Naive B cell (primary cell): ENCODE measurements at regions not wholly inside any gene's neighbourhood (a gene's known extent, or its start where the extent isn't known, plus 50 kb on each side); places are given as distances from the start of the nearest gene placed in this dataset.

Experiments
- ATAC-seq, 2 donors: fragments of 150-1000 bp; cut with Tn5 transposase; 2 replicates each; pipeline ENCODE4 v1.10.0; 2021; ENCODE audit warnings: low read depth in 2 of 2, mild to moderate bottlenecking in 2 of 2, moderate library complexity in 2 of 2
- DNase-seq: peaks from one replicate; pipeline ENCODE4 v3.0.0; 2022
- H3K27ac Mint-ChIP-seq, 6 donors: one replicate each; pipeline ENCODE4 v1.8.0; 2020 to 2022; ENCODE audit warnings: mild to moderate bottlenecking in 6 of 6, mixed read lengths in 6 of 6, moderate library complexity in 5 of 6, inconsistent platforms in 2 of 6
- H3K27me3 Mint-ChIP-seq, 3 donors: one replicate each; pipeline ENCODE4 v1.8.0; 2021 to 2022; ENCODE audit warnings: mixed read lengths in 3 of 3, mild to moderate bottlenecking in 1 of 3
- H3K36me3 Mint-ChIP-seq, 2 donors: one replicate each; pipeline ENCODE4 v1.8.0; 2020 to 2022; ENCODE audit warnings: mixed read lengths in 2 of 2, inconsistent platforms in 1 of 2, mild to moderate bottlenecking in 1 of 2
- H3K4me1 Mint-ChIP-seq, 3 donors: one replicate each; pipeline ENCODE4 v1.8.0; 2020 to 2022; ENCODE audit warnings: mixed read lengths in 3 of 3, inconsistent platforms in 1 of 3, mild to moderate bottlenecking in 1 of 3, moderate library complexity in 1 of 3
- H3K4me3 Mint-ChIP-seq, 8 donors: one replicate each; pipeline ENCODE4 v1.8.0; 2020 to 2022; ENCODE audit warnings: mild to moderate bottlenecking in 8 of 8, mixed read lengths in 8 of 8, moderate library complexity in 8 of 8, inconsistent platforms in 2 of 8
- H3K9me3 Mint-ChIP-seq, 7 donors: one replicate each; pipeline ENCODE4 v1.8.0; 2020 to 2022; ENCODE audit warnings: mixed read lengths in 7 of 7, mild to moderate bottlenecking in 5 of 7, inconsistent platforms in 2 of 7, moderate library complexity in 1 of 7

GRCh38 chr13:60790620-60791019 is 393.6 kb downstream of the TDRD3 start:
- ATAC-seq: no peak
- peaks cover 0 to 5% (median 2%) of the 10 kb centered on the region in 7 donors for H3K9me3 Mint-ChIP-seq
- no peak overlapping the region for H3K4me3 Mint-ChIP-seq
- no peaks in the 10 kb centered on the region for H3K4me1 Mint-ChIP-seq
- DNase-seq: no peak
- H3K27me3 Mint-ChIP-seq: no peaks in the 10 kb centered on the region
- H3K36me3 Mint-ChIP-seq: no peaks in the 10 kb centered on the region
- no peak overlapping the region for H3K27ac Mint-ChIP-seq

DNA sequence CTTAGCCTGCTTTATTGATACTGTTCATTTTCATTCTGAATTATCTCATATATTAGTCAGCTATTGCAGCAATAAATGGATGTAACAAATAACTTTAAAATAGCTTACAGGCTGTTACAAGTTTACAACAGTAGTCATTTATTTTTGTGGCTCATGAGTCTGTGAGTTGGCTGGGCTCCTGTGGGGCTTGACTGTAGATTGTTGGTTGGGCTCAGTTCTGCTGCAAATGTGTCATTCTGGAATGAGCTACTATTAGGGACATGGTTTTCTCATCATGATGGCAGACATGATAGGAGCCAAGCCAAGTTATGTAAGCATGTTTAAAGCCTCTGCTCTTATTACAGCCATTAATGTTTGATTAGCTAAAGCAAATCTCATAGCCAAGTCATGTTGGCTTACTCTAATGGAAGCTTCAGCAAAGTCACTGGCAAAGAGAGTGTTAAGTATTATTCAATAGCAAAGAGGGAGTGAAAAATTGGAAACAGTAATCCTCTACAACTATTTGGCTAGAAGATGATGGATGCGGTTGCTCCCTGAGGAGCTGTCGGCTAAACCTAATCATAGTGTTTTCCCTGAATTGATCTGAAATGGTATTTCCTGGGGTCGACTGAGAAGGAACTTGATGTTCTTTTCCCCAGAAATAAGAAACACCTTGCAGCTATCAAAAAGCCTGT is 391.3 kb downstream of the TDRD3 start:
- Mint-ChIP-seq H3K4me1 (no peaks in the 10 kb centered on the region), H3K27ac (no peak overlapping the region), H3K9me3 (peaks cover 0 to 5% (median 0%) of the 10 kb centered on the region in 7 donors), H3K27me3 (no peaks in the 10 kb centered on the region), H3K4me3 (no peak overlapping the region), H3K36me3 (no peaks in the 10 kb centered on the region)
- DNase-seq: no peak
- ATAC-seq: no peak

GRCh38 chr13:60787083-60787482 is 390.1 kb downstream of the TDRD3 start:
- ATAC-seq: no peak
- Mint-ChIP-seq H3K27me3 (no peaks in the 10 kb centered on the region), H3K4me1 (no peaks in the 10 kb centered on the region), H3K9me3 (peaks cover 0 to 7% (median 2%) of the 10 kb centered on the region in 7 donors), H3K27ac (no peak overlapping the region), H3K4me3 (no peak overlapping the region), H3K36me3 (no peaks in the 10 kb centered on the region)
- no peak for DNase-seq

DNA sequence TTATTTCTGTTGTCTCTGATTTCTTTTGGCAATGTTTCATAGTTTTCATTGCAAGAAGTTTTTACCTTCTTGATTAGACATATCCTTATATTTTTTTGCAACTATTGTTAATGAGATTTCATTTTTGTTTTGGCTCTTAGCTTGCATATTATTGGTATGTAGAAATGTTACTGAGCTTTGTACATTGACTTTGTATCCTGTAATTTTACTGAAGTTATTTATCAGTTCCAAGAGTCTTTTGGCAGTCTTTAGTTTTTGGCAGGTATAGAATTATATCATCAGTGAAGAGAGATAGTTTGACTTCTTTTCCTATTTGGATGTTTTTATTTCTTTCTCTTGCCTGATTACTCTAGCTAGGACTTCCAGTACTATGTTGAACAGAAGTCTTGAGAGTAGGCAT is 375.7 kb downstream of the TDRD3 start:
- Mint-ChIP-seq H3K9me3 (peaks cover 5 to 17% (median 8%) of the 10 kb centered on the region in 7 donors), H3K4me3 (no peak overlapping the region), H3K27me3 (no peaks in the 10 kb centered on the region), H3K36me3 (no peaks in the 10 kb centered on the region), H3K4me1 (no peaks in the 10 kb centered on the region), H3K27ac (no peak overlapping the region)
- DNase-seq (no peak), ATAC-seq (no peak)

GRCh38 chr13:60765700-60766411 is 368.8 kb downstream of the TDRD3 start:
- peaks cover 6 to 47% (median 9%) of the 10 kb centered on the region in 7 donors for H3K9me3 Mint-ChIP-seq
- ATAC-seq (no peak), DNase-seq (no peak)
- H3K36me3 Mint-ChIP-seq: no peaks in the 10 kb centered on the region
- no peak overlapping the region for H3K4me3 Mint-ChIP-seq
- no peaks in the 10 kb centered on the region for H3K27me3 Mint-ChIP-seq
- no peaks in the 10 kb centered on the region for H3K4me1 Mint-ChIP-seq
- no peak overlapping the region for H3K27ac Mint-ChIP-seq

- Mint-ChIP-seq H3K27ac (no peak overlapping the region), H3K4me3 (no peak overlapping the region), H3K36me3 (no peaks in the 10 kb centered on the region), H3K27me3 (no peaks in the 10 kb centered on the region), H3K9me3 (peaks cover 2 to 29% (median 9%) of the 10 kb centered on the region in 7 donors), H3K4me1 (no peaks in the 10 kb centered on the region)
- no peak for ATAC-seq
- DNase-seq: no peak
These were observed 362.5 kb downstream of the TDRD3 start for GRCh38 chr13:60759499-60759898.

GRCh38 chr13:60758637-60759036 is 361.6 kb downstream of the TDRD3 start:
- Mint-ChIP-seq H3K27ac (no peak overlapping the region), H3K36me3 (no peaks in the 10 kb centered on the region), H3K9me3 (peaks cover 2 to 27% (median 14%) of the 10 kb centered on the region in 7 donors), H3K4me3 (no peak overlapping the region), H3K27me3 (no peaks in the 10 kb centered on the region), H3K4me1 (no peaks in the 10 kb centered on the region)
- no peak for ATAC-seq
- no peak for DNase-seq

DNA sequence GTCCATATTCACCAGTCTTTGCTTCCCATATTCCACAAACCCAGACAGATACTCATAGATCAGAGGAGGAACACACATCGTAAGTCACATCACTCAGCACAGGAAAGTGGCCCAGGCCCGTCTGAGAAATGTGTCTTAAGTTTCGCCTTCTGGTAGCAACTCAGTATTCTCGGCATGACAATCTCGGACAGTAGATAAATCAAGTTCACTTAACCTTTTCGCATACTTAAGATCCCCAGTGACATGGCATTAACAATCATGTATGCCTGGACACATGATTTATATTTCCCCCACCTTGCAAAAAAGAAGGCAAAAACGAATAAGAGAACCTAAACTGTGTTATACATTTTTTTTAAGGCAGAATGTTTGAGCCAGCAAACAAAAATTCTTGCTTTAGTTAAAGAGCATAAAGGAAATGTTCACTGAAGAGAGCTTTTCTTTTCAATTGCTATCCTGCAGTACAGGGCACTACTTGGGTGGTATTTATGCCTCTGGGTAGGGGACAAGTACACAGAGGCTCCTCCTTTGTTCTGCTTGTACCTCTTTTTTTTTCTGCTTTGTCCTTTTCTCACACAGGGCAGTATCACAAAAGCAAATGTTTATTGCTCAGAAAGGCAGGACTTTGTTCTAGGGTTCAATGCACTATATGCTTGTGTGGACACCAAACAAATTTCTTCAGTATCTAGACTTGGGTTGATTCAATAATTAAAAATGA is 360.6 kb downstream of the TDRD3 start:
- no peaks in the 10 kb centered on the region for H3K4me1 Mint-ChIP-seq
- DNase-seq (no peak), ATAC-seq (no peak)
- no peak overlapping the region for H3K27ac Mint-ChIP-seq
- H3K36me3 Mint-ChIP-seq: no peaks in the 10 kb centered on the region
- peaks cover 2 to 19% (median 10%) of the 10 kb centered on the region in 7 donors for H3K9me3 Mint-ChIP-seq
- H3K27me3 Mint-ChIP-seq: no peaks in the 10 kb centered on the region
- H3K4me3 Mint-ChIP-seq: no peak overlapping the region

- no peaks in the 10 kb centered on the region for H3K27me3 Mint-ChIP-seq
- no peaks in the 10 kb centered on the region for H3K36me3 Mint-ChIP-seq
- no peaks in the 10 kb centered on the region for H3K4me1 Mint-ChIP-seq
- no peak overlapping the region for H3K4me3 Mint-ChIP-seq
- no peak for DNase-seq
- H3K27ac Mint-ChIP-seq: no peak overlapping the region
- H3K9me3 Mint-ChIP-seq: peaks cover 2 to 11% (median 7%) of the 10 kb centered on the region in 7 donors
- no peak for ATAC-seq
These were observed 359.3 kb downstream of the TDRD3 start for GRCh38 chr13:60756306-60756705.

DNA sequence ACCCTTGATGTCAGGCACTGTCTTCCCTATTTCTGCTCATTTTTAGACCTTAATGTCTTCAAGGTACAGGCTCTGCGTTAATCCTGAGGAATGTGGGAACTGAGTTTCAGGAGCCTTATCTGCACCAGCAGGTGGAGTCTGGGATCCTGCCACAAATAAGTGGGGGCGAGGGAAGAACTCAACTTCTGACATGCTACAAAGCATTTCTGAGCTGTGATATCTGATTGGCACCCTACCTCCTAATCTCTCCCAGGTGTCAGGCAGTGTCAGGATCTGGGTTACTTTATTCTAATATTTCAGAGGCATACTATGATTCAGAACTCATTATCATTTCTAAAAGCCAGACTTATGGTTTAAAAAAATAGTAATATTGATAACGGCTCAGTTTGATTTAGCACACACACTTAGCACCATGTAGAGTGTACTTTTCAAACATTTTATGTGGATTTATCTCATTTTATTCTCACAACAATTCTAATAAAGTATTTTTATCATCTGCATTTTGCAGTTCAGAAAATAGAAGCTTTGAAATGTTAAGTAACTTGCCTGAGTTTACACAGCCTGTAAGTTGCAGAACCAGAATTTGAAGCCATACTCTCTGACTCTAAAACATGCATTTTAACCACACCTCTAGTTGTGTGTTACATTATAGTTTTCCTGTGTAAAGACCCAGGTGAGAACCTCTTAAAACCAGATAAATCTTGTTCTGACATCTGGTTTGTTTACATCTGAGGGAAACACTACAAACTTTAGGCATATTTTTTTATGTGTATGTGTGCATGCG is 358.6 kb downstream of the TDRD3 start:
- Mint-ChIP-seq H3K4me3 (no peak overlapping the region), H3K36me3 (no peaks in the 10 kb centered on the region), H3K4me1 (no peaks in the 10 kb centered on the region), H3K27me3 (no peaks in the 10 kb centered on the region), H3K27ac (no peak overlapping the region), H3K9me3 (peaks cover 2 to 9% (median 6%) of the 10 kb centered on the region in 7 donors)
- DNase-seq (no peak), ATAC-seq (no peak)

GRCh38 chr13:60754211-60755090 is 357.4 kb downstream of the TDRD3 start:
- Mint-ChIP-seq H3K27me3 (no peaks in the 10 kb centered on the region), H3K36me3 (no peaks in the 10 kb centered on the region), H3K4me3 (no peak overlapping the region), H3K27ac (no peak overlapping the region), H3K9me3 (peaks cover 2 to 9% (median 6%) of the 10 kb centered on the region in 7 donors), H3K4me1 (no peaks in the 10 kb centered on the region)
- DNase-seq (no peak), ATAC-seq (no peak)

GRCh38 chr13:60753641-60754040 is 356.6 kb downstream of the TDRD3 start:
- Mint-ChIP-seq H3K27me3 (no peaks in the 10 kb centered on the region), H3K4me3 (no peak overlapping the region), H3K4me1 (no peaks in the 10 kb centered on the region), H3K27ac (peak overlapping the region in 1 of 6 donors; percentile 2), H3K36me3 (no peaks in the 10 kb centered on the region), H3K9me3 (peaks cover 2 to 9% (median 6%) of the 10 kb centered on the region in 7 donors)
- no peak for ATAC-seq
- no peak for DNase-seq
